ENCODE measurements at regions not wholly inside any gene's neighbourhood (a gene's known extent, or its start where the extent isn't known, plus 50 kb on each side); places are given as distances from the start of the nearest gene placed in this dataset.

- no peak overlapping the region for H3K4me3 ChIP-seq (replicated peaks; ENCODE audit: insufficient read depth, low read length)
- no peak overlapping the region for H3K27ac ChIP-seq (replicated peaks)
- TF ChIP-seq POLR2AphosphoS5 (IDR thresholded peaks at IDR 0.05; ENCODE audit: low read depth) = no peak
- TF ChIP-seq GABPA (IDR thresholded peaks at IDR 0.05; ENCODE audit: low read depth) = no peak
- TF ChIP-seq CTCF (IDR thresholded peaks at IDR 0.05; ENCODE audit: insufficient read depth, low read length) = no peak
- TF ChIP-seq REST (IDR thresholded peaks at IDR 0.05; ENCODE audit: insufficient replicate concordance, low read depth) = no peak
- no peak for TF ChIP-seq SPI1 (IDR thresholded peaks at IDR 0.05; ENCODE audit: borderline replicate concordance, low read depth)
- no peak for DNase-seq (ENCODE audit: low read depth in 1 of 2, low spot score in 1 of 2)
- H3K27me3 ChIP-seq (ENCODE audit: insufficient read depth, poor library complexity, severe bottlenecking) = no peaks in the 10 kb centered on the region
Measured at GRCh38 chr2:42934580-42935186, 142.3 kb upstream of the HAAO start.

- H3K27me3 ChIP-seq (ENCODE audit: insufficient read depth, poor library complexity, severe bottlenecking) = no peaks in the 10 kb centered on the region
- DNase-seq (ENCODE audit: low read depth in 1 of 2, low spot score in 1 of 2) = no peak
- no peak overlapping the region for H3K27ac ChIP-seq (replicated peaks)
- no peak overlapping the region for H3K4me3 ChIP-seq (replicated peaks; ENCODE audit: insufficient read depth, low read length)
- TF ChIP-seq POLR2AphosphoS5 (IDR thresholded peaks at IDR 0.05; ENCODE audit: low read depth) = no peak
- TF ChIP-seq REST (IDR thresholded peaks at IDR 0.05; ENCODE audit: insufficient replicate concordance, low read depth) = no peak
- TF ChIP-seq GABPA (IDR thresholded peaks at IDR 0.05; ENCODE audit: low read depth) = no peak
- peak; percentile 57; the same call in 1 of the 2 replicates for TF ChIP-seq SPI1 (IDR thresholded peaks at IDR 0.05; ENCODE audit: borderline replicate concordance, low read depth)
Measured at GRCh38 chr2:42933824-42934254, 141.5 kb upstream of the HAAO start.

GRCh38 chr2:42932271-42933151, 140.1 kb upstream of the HAAO start:
- TF ChIP-seq REST (IDR thresholded peaks at IDR 0.05; ENCODE audit: insufficient replicate concordance, low read depth) (no peak), POLR2AphosphoS5 (IDR thresholded peaks at IDR 0.05; ENCODE audit: low read depth) (no peak), SPI1 (IDR thresholded peaks at IDR 0.05; ENCODE audit: borderline replicate concordance, low read depth) (no peak), GABPA (IDR thresholded peaks at IDR 0.05; ENCODE audit: low read depth) (no peak), CTCF (IDR thresholded peaks at IDR 0.05; ENCODE audit: insufficient read depth, low read length) (no peak)
- no peak overlapping the region for H3K27ac ChIP-seq (replicated peaks)
- DNase-seq (ENCODE audit: low read depth in 1 of 2, low spot score in 1 of 2) = no peak

More at GRCh38 chr2:42932271-42933151, 140.1 kb upstream of the HAAO start:
- H3K4me3 ChIP-seq (replicated peaks; ENCODE audit: insufficient read depth, low read length) = no peak overlapping the region
- no peaks in the 10 kb centered on the region for H3K27me3 ChIP-seq (ENCODE audit: insufficient read depth, poor library complexity, severe bottlenecking)
